HepG2 (cell line): ENCODE measurements at regions not wholly inside any gene's neighbourhood (a gene's known extent, or its start where the extent isn't known, plus 50 kb on each side); places are given as distances from the start of the nearest gene placed in this dataset.

Experiments used
- ATAC-seq: fragments of 200-7000 bp; cut with Tn5 transposase; 3 replicates; pipeline ENCODE4 v1.9.1; 2020; ENCODE audit warnings: mild to moderate bottlenecking, moderate library complexity
- BruUV-seq: library from RNA; stranded (reverse); fragments of 400-500 nt; replicated peaks from 2 replicates; lab custom pipeline; 2021; lab: Mats Ljungman, UMichigan
- CTCF ChIA-PET: fragments of 300-600 bp; formaldehyde crosslinking; extraction: SDS; loops from one replicate; lab custom pipeline; 2021; ENCODE audit warnings: low total read pairs, inconsistent platforms, low intra/inter-chr PET ratio; lab: Yijun Ruan, JAX
- POLR2A ChIA-PET: fragments of 350-600 bp; sonication (Branson Sonifier 250); formaldehyde crosslinking; loops from one replicate; lab custom pipeline; 2020; ENCODE audit warnings: antibody characterized with exemption, inconsistent platforms; lab: Yijun Ruan, JAX
- DNase-seq: peaks from one replicate; pipeline ENCODE4 v3.0.0-alpha.2; 2015; ENCODE audit warnings: low spot score
- FAIRE-seq: peaks from 3 replicates; lab custom pipeline; 2011; peaks lifted over from hg19 to GRCh38; lab: Jason Lieb, UNC
- H2AFZ ChIP-seq: one replicate; pipeline ENCODE4 v1.6.1; 2011; ENCODE audit warnings: low read length, inconsistent platforms
- H3K27ac ChIP-seq: fragments of 300-600 bp; 3 replicates; pipeline ENCODE4 v1.8.0; 2011; ENCODE audit warnings: mixed run types, mild to moderate bottlenecking, mixed read lengths, low read length, inconsistent platforms; ENCODE audit not compliant: insufficient read depth; ENCODE audit errors: extremely low read length
- H3K27me3 ChIP-seq, 2 experiments: fragments of 200-600 bp in 1 of 2; 2 replicates in 1 of 2; 3 replicates in 1 of 2; pipeline versions ENCODE4 v1.6.0 to v1.8.0; 2011; ENCODE audit warnings: low read length in 2 of 2, mild to moderate bottlenecking in 2 of 2, moderate library complexity in 2 of 2, inconsistent platforms in 1 of 2; ENCODE audit not compliant: insufficient read depth in 2 of 2, control insufficient read depth in 1 of 2
- H3K36me3 ChIP-seq, 2 experiments: fragments of 200-600 bp in 1 of 2; replicated peaks in 1 of 2; 2 replicates in 1 of 2; 3 replicates in 1 of 2; pipeline versions ENCODE4 v1.5.1 to v1.8.0; 2011; ENCODE audit warnings: low read length in 2 of 2, inconsistent platforms in 1 of 2; ENCODE audit not compliant: insufficient read depth in 2 of 2, control insufficient read depth in 1 of 2
- H3K4me1 ChIP-seq: 2 replicates; pipeline ENCODE4 v1.5.1; 2012; ENCODE audit warnings: low read length, inconsistent platforms; ENCODE audit not compliant: insufficient read depth
- H3K4me2 ChIP-seq: 2 replicates; pipeline ENCODE4 v1.6.0; 2011; ENCODE audit warnings: low read depth, low read length, inconsistent platforms
- H3K4me3 ChIP-seq, 3 experiments: fragments of 200-600 bp in 1 of 3; sonication (generic), shearing (Covaris generic) in 1 of 3; replicated peaks in 1 of 3; 2 replicates each; pipeline ENCODE4 v1.5.1; 2011 to 2016; ENCODE audit warnings: low read length in 3 of 3, inconsistent platforms in 2 of 3, low read depth in 2 of 3, mild to moderate bottlenecking in 2 of 3, control low read depth in 1 of 3, mixed read lengths in 1 of 3; ENCODE audit not compliant: insufficient read depth in 1 of 3
- H3K79me2 ChIP-seq: one replicate; pipeline ENCODE4 v1.6.1; 2011; ENCODE audit warnings: low read length, inconsistent platforms; ENCODE audit not compliant: insufficient read depth
- H3K9ac ChIP-seq: 2 replicates; pipeline ENCODE4 v1.6.0; 2011; ENCODE audit warnings: mild to moderate bottlenecking, low read depth, low read length, inconsistent platforms; ENCODE audit not compliant: insufficient read depth
- H3K9me3 ChIP-seq: 2 replicates; pipeline ENCODE4 v1.5.1; 2012; ENCODE audit warnings: mild to moderate bottlenecking, low read length
- H4K20me1 ChIP-seq: 2 replicates; pipeline ENCODE4 v1.6.0; 2011; ENCODE audit warnings: inconsistent platforms, mild to moderate bottlenecking, low read length, moderate library complexity; ENCODE audit not compliant: insufficient read depth
- CREB1 ChIP-seq, 2 experiments: fragments of 450-650 bp in 1 of 2; IDR thresholded peaks; 2 replicates each; pipeline ENCODE4 v1.6.1; 2016 to 2017; ENCODE audit warnings: control low read depth in 1 of 2, mild to moderate bottlenecking in 1 of 2, missing compliant biosample characterization in 1 of 2, missing genetic modification characterization in 1 of 2
- DPF2 ChIP-seq: sonication (generic); formaldehyde crosslinking; IDR thresholded peaks from 2 replicates; pipeline ENCODE4 v1.4.0; 2020; ENCODE audit warnings: mild to moderate bottlenecking, low read depth, missing genetic modification reagents, borderline replicate concordance
- NCOR1 ChIP-seq: fragments of 200-600 bp; sonication (generic); IDR thresholded peaks from 2 replicates; pipeline ENCODE4 v1.7.0; 2017; ENCODE audit warnings: antibody characterized with exemption, low read length, borderline replicate concordance
- SOX6 ChIP-seq, 2 experiments: fragments of 450-650 bp in 1 of 2; sonication (generic) in 1 of 2; formaldehyde crosslinking in 1 of 2; IDR thresholded peaks; 2 replicates each; pipeline versions ENCODE4 v1.4.0 to v1.6.1; 2017 to 2020; ENCODE audit warnings: antibody characterized with exemption in 1 of 2, mild to moderate bottlenecking in 1 of 2, missing genetic modification reagents in 1 of 2
- U2AF2 ChIP-seq: fragments of 200-400 bp; formaldehyde crosslinking; IDR thresholded peaks from 2 replicates; pipeline ENCODE4 v1.6.1; 2017; ENCODE audit warnings: low read depth, mild to moderate bottlenecking, low read length
- ZNF263 ChIP-seq: sonication (generic); formaldehyde crosslinking; IDR thresholded peaks from 2 replicates; pipeline ENCODE4 v1.4.0; 2020; ENCODE audit warnings: missing genetic modification reagents
- ZNF503 ChIP-seq: sonication (generic); formaldehyde crosslinking; IDR thresholded peaks from 2 replicates; pipeline ENCODE4 v1.4.0; 2020; ENCODE audit warnings: missing genetic modification reagents
- ZNF572 ChIP-seq: sonication (generic); formaldehyde crosslinking; IDR thresholded peaks from 2 replicates; pipeline ENCODE4 v1.5.1; 2020; ENCODE audit warnings: mild to moderate bottlenecking, missing genetic modification reagents
- in situ Hi-C: cut with HindIII; loops from 2 replicates; pipeline ENCODE4 v1.10.0; 2017; ENCODE audit warnings: low pct_unique_long_range_greater_than_20kb; ENCODE audit not compliant: extremely low pct_ligation_motif_present
- intact Hi-C: fragments of 100-400 bp; cut with micrococcal nuclease; formaldehyde crosslinking; loops from one replicate; pipeline ENCODE4 v1.10.0; 2022; ENCODE audit not compliant: unreplicated experiment

DNA sequence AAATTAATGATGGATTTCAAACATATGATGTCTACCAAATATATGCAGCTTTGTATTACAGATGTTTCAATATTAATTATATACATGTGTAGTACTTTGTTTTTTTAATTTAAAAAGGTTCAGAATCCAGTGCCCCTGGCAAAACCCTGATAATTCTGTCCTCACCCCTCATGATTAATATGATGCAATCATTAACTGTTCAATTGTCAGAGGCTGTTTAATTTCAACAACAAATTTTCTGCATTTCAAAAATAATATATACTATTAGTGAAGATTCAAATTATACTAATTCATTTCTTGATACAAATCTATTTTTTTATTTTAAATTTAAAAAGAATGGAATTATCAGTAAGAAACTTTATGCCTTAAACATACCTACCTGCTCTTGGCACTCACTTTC is 162.6 kb downstream of the HHIPL2 start:
- Histone ChIP-seq H3K79me2 (no peaks in the 10 kb centered on the region), H3K27me3 (no peaks in the 10 kb centered on the region), H3K9me3 (no peaks in the 10 kb centered on the region), H3K4me2 (no peak overlapping the region), H3K36me3 (no peaks in the 10 kb centered on the region), H3K27ac (no peak overlapping the region), H3K4me3 (no peak overlapping the region), H2AFZ (no peak overlapping the region), H3K4me1 (no peaks in the 10 kb centered on the region), H4K20me1 (no peaks in the 10 kb centered on the region), H3K9ac (no peak overlapping the region)
- DNase-seq (no peak), FAIRE-seq (no peak), ATAC-seq (no peak)
- TF ChIP-seq DPF2 (CRISPR knock-in tag) (no peak), U2AF2 (no peak), ZNF503 (CRISPR knock-in tag) (no peak), ZNF572 (CRISPR knock-in tag) (no peak), SOX6 (IDR thresholded peaks at IDR 0.05) (no peak), SOX6 (CRISPR knock-in tag; IDR thresholded peaks at IDR 0.05) (no peak), ZNF263 (CRISPR knock-in tag) (no peak), CREB1 (IDR thresholded peaks at IDR 0.05) (no peak), CREB1 (CRISPR knock-in tag; IDR thresholded peaks at IDR 0.05) (no peak), NCOR1 (no peak)
- in situ Hi-C loops (no loop called here), intact Hi-C loops (no loop called here)
- ChIA-PET POLR2A (no interaction called here), CTCF (no interaction called here)
- no TSS peak for BruUV-seq
